ENCODE measurements at regions not wholly inside any gene's neighbourhood (a gene's known extent, or its start where the extent isn't known, plus 50 kb on each side); places are given as distances from the start of the nearest gene placed in this dataset.

DNA sequence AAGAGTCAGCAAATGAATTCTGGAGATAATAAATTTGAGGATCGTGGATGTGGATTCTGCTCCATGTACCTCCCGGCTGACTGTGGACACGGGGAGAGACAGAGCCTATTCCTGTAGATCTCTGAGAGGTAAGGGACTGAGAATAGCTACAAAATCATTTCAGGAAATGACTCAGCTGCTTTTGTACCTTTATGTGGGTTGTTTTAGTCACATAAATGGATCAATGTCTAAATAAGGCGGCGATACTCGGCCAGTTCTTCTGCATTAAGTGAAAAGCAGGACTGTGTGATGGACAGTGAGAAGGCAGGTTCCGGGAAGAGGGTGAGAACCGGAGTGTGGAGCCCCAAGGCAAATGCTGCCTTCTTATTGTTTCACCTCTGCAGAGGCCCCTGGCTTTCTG, 128.1 kb downstream of the EFNB2 start:
- no peak overlapping the region for H3K18ac ChIP-seq (ENCODE audit: low read depth, low read length)
- no peak overlapping the region for H3K56ac ChIP-seq (ENCODE audit: extremely low read depth, insufficient read depth, low read length)
- H4K91ac ChIP-seq (ENCODE audit: insufficient read depth, low read depth, low read length) = no peak overlapping the region
- no peaks in the 10 kb centered on the region; the same call in 1 of the 2 replicates for H3K27me3 ChIP-seq (ENCODE audit: control insufficient read depth, insufficient read depth, low read length)
- BruUV-seq (replicated peaks) = no TSS peak
- ChIA-PET POLR2A (ENCODE audit: unreplicated experiment) (no interaction called here), CTCF (no interaction called here)
- no peaks in the 10 kb centered on the region for H3K9me1 ChIP-seq (ENCODE audit: insufficient read depth, low read length)
- H3K9me3 ChIP-seq (ENCODE audit: control insufficient read depth, insufficient read depth, low read length) = no peaks in the 10 kb centered on the region
- H2BK15ac ChIP-seq (ENCODE audit: low read depth, low read length) = no peak overlapping the region
- 90% methylated on average over 2 of the region's 8 CpGs; no CpG with 5 or more reads in 1 of the 2 experiments for WGBS, 2 experiments (ENCODE audit: extremely low coverage in 2 of 2, insufficient read length in 1 of 2)
- no peak overlapping the region for H3K4me2 ChIP-seq (ENCODE audit: low read depth, low read length)
- no peaks in the 10 kb centered on the region for H3K79me1 ChIP-seq (ENCODE audit: low read depth in 1 of 2, low read length in 2 of 2)
- in situ Hi-C loops (cut with MboI; ENCODE audit: low sequenced_read_pairs) = no loop called here
- H2BK120ac ChIP-seq (ENCODE audit: low read depth, low read length) = no peak overlapping the region
- H4K8ac ChIP-seq (ENCODE audit: low read depth in 2 of 2, low read length in 2 of 2) = no peak overlapping the region
- H3K4ac ChIP-seq (ENCODE audit: low read depth, low read length) = no peak overlapping the region
- no peak overlapping the region for H2AK9ac ChIP-seq (replicated peaks; ENCODE audit: low read depth, low read length, poor library complexity)
- DNase-seq (no peak), ATAC-seq (ENCODE audit: low read depth) (no peak)
- no peak overlapping the region for H2BK5ac ChIP-seq (ENCODE audit: low read depth, low read length, poor library complexity, severe bottlenecking)
- H2AK5ac ChIP-seq (ENCODE audit: low read depth, low read length) = no peak overlapping the region
- H4K5ac ChIP-seq (ENCODE audit: low read depth, low read length) = no peak overlapping the region
- dilution Hi-C loops (cut with HindIII; ENCODE audit: low sequenced_read_pairs, unreplicated experiment) = no loop called here
- no peak overlapping the region for H3K27ac ChIP-seq (ENCODE audit: insufficient read depth, low read length)
- H3K36me3 ChIP-seq (ENCODE audit: control insufficient read depth, insufficient read depth, low read length) = no peaks in the 10 kb centered on the region
- intact Hi-C loops (cut with micrococcal nuclease) = no loop called here
- no peak overlapping the region for H3K14ac ChIP-seq (replicated peaks; ENCODE audit: low read depth, low read length)
- no peak overlapping the region for H3K9ac ChIP-seq (ENCODE audit: low read depth, low read length)
- no peak overlapping the region for H2BK20ac ChIP-seq (ENCODE audit: low read depth, low read length)
- H2AFZ ChIP-seq (replicated peaks; ENCODE audit: low read length, poor library complexity) = no peak overlapping the region
- no peak overlapping the region for H3K23ac ChIP-seq (ENCODE audit: low read depth, low read length)
- H4K20me1 ChIP-seq (ENCODE audit: insufficient read depth, low read length) = no peaks in the 10 kb centered on the region
- no peak for TF ChIP-seq SMC3 (IDR thresholded peaks at IDR 0.05; ENCODE audit: low read depth, low read length)
- TF ChIP-seq RFX5 (IDR thresholded peaks at IDR 0.05; ENCODE audit: low read depth, low read length) = no peak
- TF ChIP-seq POLR2A (IDR thresholded peaks at IDR 0.05; ENCODE audit: low read depth, low read length) = no peak
- no peak for TF ChIP-seq MAZ (IDR thresholded peaks at IDR 0.05; ENCODE audit: borderline replicate concordance, low read depth, low read length)
- no peak for TF ChIP-seq BHLHE40 (IDR thresholded peaks at IDR 0.05; ENCODE audit: low read depth, low read length)
- TF ChIP-seq CHD1 (IDR thresholded peaks at IDR 0.05; ENCODE audit: low read depth, low read length) = no peak
- TF ChIP-seq RAD21 (IDR thresholded peaks at IDR 0.05; ENCODE audit: low read length) = no peak
- TF ChIP-seq, protein P1, sequence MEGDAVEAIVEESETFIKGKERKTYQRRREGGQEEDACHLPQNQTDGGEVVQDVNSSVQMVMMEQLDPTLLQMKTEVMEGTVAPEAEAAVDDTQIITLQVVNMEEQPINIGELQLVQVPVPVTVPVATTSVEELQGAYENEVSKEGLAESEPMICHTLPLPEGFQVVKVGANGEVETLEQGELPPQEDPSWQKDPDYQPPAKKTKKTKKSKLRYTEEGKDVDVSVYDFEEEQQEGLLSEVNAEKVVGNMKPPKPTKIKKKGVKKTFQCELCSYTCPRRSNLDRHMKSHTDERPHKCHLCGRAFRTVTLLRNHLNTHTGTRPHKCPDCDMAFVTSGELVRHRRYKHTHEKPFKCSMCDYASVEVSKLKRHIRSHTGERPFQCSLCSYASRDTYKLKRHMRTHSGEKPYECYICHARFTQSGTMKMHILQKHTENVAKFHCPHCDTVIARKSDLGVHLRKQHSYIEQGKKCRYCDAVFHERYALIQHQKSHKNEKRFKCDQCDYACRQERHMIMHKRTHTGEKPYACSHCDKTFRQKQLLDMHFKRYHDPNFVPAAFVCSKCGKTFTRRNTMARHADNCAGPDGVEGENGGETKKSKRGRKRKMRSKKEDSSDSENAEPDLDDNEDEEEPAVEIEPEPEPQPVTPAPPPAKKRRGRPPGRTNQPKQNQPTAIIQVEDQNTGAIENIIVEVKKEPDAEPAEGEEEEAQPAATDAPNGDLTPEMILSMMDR (conservative IDR thresholded peaks at IDR 0.05; ENCODE audit: low read depth, low read length) = no peak
- no peak for TF ChIP-seq NFE2L2 (IDR thresholded peaks at IDR 0.05; ENCODE audit: low read depth, low read length)
- TF ChIP-seq, protein P2, sequence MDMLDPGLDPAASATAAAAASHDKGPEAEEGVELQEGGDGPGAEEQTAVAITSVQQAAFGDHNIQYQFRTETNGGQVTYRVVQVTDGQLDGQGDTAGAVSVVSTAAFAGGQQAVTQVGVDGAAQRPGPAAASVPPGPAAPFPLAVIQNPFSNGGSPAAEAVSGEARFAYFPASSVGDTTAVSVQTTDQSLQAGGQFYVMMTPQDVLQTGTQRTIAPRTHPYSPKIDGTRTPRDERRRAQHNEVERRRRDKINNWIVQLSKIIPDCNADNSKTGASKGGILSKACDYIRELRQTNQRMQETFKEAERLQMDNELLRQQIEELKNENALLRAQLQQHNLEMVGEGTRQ (IDR thresholded peaks at IDR 0.05; ENCODE audit: low read depth, low read length) = no peak
- TF ChIP-seq, protein P3, sequence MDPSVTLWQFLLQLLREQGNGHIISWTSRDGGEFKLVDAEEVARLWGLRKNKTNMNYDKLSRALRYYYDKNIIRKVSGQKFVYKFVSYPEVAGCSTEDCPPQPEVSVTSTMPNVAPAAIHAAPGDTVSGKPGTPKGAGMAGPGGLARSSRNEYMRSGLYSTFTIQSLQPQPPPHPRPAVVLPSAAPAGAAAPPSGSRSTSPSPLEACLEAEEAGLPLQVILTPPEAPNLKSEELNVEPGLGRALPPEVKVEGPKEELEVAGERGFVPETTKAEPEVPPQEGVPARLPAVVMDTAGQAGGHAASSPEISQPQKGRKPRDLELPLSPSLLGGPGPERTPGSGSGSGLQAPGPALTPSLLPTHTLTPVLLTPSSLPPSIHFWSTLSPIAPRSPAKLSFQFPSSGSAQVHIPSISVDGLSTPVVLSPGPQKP (IDR thresholded peaks at IDR 0.05; ENCODE audit: borderline replicate concordance, low read depth, low read length) = no peak
- TF ChIP-seq MXI1 (IDR thresholded peaks at IDR 0.05; ENCODE audit: borderline replicate concordance, low read depth, low read length) = no peak
- no peak for TF ChIP-seq FOS (IDR thresholded peaks at IDR 0.05; ENCODE audit: low read depth, low read length)
- no peak for TF ChIP-seq MAFK (IDR thresholded peaks at IDR 0.05; ENCODE audit: low read depth, low read length)
- H3K4me1 ChIP-seq (ENCODE audit: control insufficient read depth, insufficient read depth, low read length) = peaks cover 3% of the 10 kb centered on the region; the same call in 1 of the 2 replicates
- H3K4me3 ChIP-seq (ENCODE audit: insufficient read depth, low read depth, low read length) = no peak overlapping the region

All from IMR-90 (cell line).